Thoracic aorta (tissue), 2 donors: ENCODE measurements at regions not wholly inside any gene's neighbourhood (a gene's known extent, or its start where the extent isn't known, plus 50 kb on each side); places are given as distances from the start of the nearest gene placed in this dataset.

ENCODE experiments used
- ATAC-seq: fragments of 150-250 bp; one replicate; pipeline ENCODE4 v1.8.0; 2017; ENCODE audit warnings: low read depth; ENCODE audit not compliant: insufficient number of reproducible peaks, low FRiP score
- DNase-seq: peaks from one replicate; pipeline ENCODE4 v3.0.0-alpha.2; 2020; ENCODE audit warnings: low spot score
- H3K27ac ChIP-seq, 2 donors: fragments of 200-600 bp; sonication (generic); 1 replicate in 1 of 2; 2 replicates in 1 of 2; pipeline ENCODE4 v1.5.1; 2016; ENCODE audit warnings: mild to moderate bottlenecking in 2 of 2, moderate library complexity in 2 of 2
- H3K27me3 ChIP-seq: fragments of 200-600 bp; sonication (generic); replicated peaks from 2 replicates; pipeline ENCODE4 v1.6.0; 2016; ENCODE audit warnings: mild to moderate bottlenecking; ENCODE audit not compliant: insufficient read depth
- H3K36me3 ChIP-seq: fragments of 200-600 bp; sonication (generic); one replicate; pipeline ENCODE4 v1.5.1; 2016
- H3K4me1 ChIP-seq, 2 donors: fragments of 200-600 bp; sonication (generic); 1 replicate in 1 of 2; 2 replicates in 1 of 2; pipeline versions ENCODE4 v1.5.1 to v1.6.0; 2016; ENCODE audit warnings: low read depth in 2 of 2, mild to moderate bottlenecking in 1 of 2; ENCODE audit not compliant: control insufficient read depth in 1 of 2
- H3K4me3 ChIP-seq: fragments of 200-600 bp; sonication (generic); 2 replicates; pipeline ENCODE4 v1.5.1; 2016; ENCODE audit warnings: mild to moderate bottlenecking
- H3K9me3 ChIP-seq: fragments of 200-600 bp; sonication (generic); 2 replicates; pipeline ENCODE4 v1.5.1; 2016
- TF ChIP-seq, protein P1 (sequence below): fragments of 200-600 bp; sonication (generic); IDR thresholded peaks from one replicate; pipeline ENCODE4 v1.5.1; 2019; ENCODE audit warnings: antibody characterized with exemption

- Histone ChIP-seq H3K27me3 (no peaks in the 10 kb centered on the region), H3K9me3 (no peaks in the 10 kb centered on the region), H3K36me3 (no peaks in the 10 kb centered on the region), H3K27ac (no peak overlapping the region), H3K4me3 (no peak overlapping the region), H3K4me1 (peaks cover 0 to 3% of the 10 kb centered on the region in 2 donors)
- ATAC-seq (no peak), DNase-seq (no peak)
- TF ChIP-seq, protein P1, sequence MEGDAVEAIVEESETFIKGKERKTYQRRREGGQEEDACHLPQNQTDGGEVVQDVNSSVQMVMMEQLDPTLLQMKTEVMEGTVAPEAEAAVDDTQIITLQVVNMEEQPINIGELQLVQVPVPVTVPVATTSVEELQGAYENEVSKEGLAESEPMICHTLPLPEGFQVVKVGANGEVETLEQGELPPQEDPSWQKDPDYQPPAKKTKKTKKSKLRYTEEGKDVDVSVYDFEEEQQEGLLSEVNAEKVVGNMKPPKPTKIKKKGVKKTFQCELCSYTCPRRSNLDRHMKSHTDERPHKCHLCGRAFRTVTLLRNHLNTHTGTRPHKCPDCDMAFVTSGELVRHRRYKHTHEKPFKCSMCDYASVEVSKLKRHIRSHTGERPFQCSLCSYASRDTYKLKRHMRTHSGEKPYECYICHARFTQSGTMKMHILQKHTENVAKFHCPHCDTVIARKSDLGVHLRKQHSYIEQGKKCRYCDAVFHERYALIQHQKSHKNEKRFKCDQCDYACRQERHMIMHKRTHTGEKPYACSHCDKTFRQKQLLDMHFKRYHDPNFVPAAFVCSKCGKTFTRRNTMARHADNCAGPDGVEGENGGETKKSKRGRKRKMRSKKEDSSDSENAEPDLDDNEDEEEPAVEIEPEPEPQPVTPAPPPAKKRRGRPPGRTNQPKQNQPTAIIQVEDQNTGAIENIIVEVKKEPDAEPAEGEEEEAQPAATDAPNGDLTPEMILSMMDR, result no peak
Measured at GRCh38 chr2:12493031-12493513, 223.7 kb upstream of the TRIB2 start.

DNA sequence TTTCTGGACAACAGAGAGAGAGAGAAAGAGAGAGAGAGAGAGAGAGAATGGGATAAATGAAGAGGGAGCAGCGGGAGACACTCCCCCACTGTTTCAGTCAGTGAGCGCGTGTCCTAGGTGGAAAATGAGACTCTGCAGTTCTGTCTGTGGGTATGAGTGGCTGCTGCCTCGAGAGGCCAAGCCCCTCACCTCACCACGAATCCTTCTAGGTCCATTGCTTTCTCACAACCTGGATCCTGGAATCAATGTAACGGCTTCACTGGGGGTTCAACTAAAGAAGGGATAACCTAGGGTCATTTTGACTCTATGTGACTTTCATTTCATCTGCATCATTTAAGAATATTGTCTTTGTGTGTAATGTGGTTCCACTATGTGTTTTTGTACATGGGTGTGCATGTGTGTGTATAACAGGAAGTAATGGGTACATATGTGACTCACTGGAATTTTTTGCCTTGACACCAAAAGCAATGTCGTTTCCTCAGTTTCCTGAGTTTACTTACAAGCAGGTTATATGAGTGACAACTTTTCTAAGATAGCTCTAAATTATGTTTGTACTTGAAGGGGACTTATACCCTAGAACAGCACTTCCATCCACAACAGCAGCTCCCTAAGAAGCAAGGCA lies 221.4 kb upstream of the TRIB2 start:
- no peaks in the 10 kb centered on the region for H3K4me1 ChIP-seq
- no peak for DNase-seq
- H3K27ac ChIP-seq, result no peak overlapping the region
- no peaks in the 10 kb centered on the region for H3K36me3 ChIP-seq
- H3K4me3 ChIP-seq, result no peak overlapping the region
- ATAC-seq, result no peak
- no peaks in the 10 kb centered on the region for H3K27me3 ChIP-seq
- TF ChIP-seq, protein P1, result no peak
- no peaks in the 10 kb centered on the region for H3K9me3 ChIP-seq

DNA sequence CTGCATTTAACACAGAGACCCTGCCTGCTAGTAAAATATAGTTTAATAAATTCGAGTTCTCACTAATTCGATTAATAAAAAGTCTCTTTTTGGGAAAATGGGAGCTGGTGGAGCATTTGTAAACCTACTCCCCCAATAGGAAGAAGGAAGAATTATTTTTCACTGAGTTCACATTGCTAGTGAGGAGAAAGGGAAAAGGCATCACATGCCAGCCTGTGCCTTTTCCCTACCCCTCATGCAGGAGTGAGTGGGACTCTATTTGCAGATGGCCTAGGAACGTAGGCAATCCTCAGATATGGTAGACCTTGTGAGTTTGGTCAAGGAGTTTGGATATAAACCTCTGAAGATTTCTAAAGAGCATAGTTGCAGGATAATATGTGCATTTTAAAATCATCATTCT lies 218.4 kb upstream of the TRIB2 start:
- ATAC-seq, result no peak
- TF ChIP-seq, protein P1, result no peak
- H3K27ac ChIP-seq, result no peak overlapping the region

DNA sequence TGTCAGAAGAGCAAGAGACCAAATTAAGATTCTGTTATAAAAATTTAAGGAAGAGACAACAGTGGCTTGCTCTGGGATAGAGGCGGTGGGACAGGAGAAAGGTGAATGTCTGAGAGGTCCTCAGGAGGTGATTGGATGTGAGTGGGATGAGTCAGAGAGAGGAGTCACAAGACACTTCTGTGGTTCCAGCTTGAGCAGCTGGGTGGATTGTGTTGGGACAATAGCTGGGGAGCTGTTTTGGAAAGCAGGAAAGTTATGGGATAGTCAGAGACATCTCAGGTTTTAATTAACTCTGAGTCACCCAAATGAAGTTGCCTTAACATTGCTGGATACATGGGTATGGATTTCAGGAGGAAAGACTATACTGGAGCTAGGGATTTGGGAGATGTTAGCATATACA lies 218.0 kb upstream of the TRIB2 start:
- no peaks in the 10 kb centered on the region for H3K27me3 ChIP-seq
- H3K9me3 ChIP-seq, result no peaks in the 10 kb centered on the region
- TF ChIP-seq, protein P1, result no peak
- no peak overlapping the region for H3K4me3 ChIP-seq
- no peak for DNase-seq
- H3K36me3 ChIP-seq, result no peaks in the 10 kb centered on the region
- no peak for ATAC-seq
- no peaks in the 10 kb centered on the region for H3K4me1 ChIP-seq
- no peak overlapping the region for H3K27ac ChIP-seq

More for the DNA sequence above, 218.4 kb upstream of the TRIB2 start:
- Histone ChIP-seq H3K4me1 (no peaks in the 10 kb centered on the region), H3K4me3 (no peak overlapping the region), H3K36me3 (no peaks in the 10 kb centered on the region), H3K9me3 (no peaks in the 10 kb centered on the region), H3K27me3 (no peaks in the 10 kb centered on the region)
- no peak for DNase-seq

DNA sequence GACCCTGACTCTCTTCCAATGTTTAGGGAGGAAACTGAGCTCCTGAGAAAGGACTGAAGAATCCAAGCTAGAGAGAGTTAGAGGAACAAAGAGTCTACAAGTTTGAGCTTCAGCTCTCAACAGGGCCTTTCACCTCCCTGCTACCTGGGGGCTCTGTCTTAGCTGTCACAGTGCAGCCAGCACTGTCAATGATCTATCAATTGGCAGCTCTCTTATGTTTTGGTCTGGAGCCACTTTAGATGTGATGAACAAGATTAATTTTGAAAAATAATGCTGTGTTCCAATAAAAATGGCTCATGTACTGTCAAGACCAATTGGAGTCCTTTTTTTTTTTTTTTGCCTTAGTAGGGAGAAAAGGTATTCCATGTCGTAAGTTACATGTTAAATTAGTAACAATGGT lies 215.8 kb upstream of the TRIB2 start:
- H3K27me3 ChIP-seq, result no peaks in the 10 kb centered on the region
- TF ChIP-seq, protein P1, result no peak
- no peaks in the 10 kb centered on the region for H3K9me3 ChIP-seq
- no peak overlapping the region for H3K27ac ChIP-seq
- no peaks in the 10 kb centered on the region for H3K4me1 ChIP-seq
- H3K4me3 ChIP-seq, result no peak overlapping the region
- ATAC-seq (no peak), DNase-seq (no peak)
- H3K36me3 ChIP-seq, result no peaks in the 10 kb centered on the region
